ENCODE measurements at regions not wholly inside any gene's neighbourhood (a gene's known extent, or its start where the extent isn't known, plus 50 kb on each side); places are given as distances from the start of the nearest gene placed in this dataset.

- ChIA-PET CTCF (no interaction called here), POLR2A (no interaction called here)
- Mint-ChIP-seq H3K27me3 (peaks cover 25% of the 10 kb centered on the region), H3K4me3 (no peak overlapping the region), H3K27ac (no peak overlapping the region), H3K4me1 (peaks cover 2% of the 10 kb centered on the region), H3K9me3 (ENCODE audit: insufficient read depth) (no peaks in the 10 kb centered on the region)
- intact Hi-C loops (cut with micrococcal nuclease), result no loop called here
- H3K36me3 ChIP-seq (replicated peaks in 1 of 2; ENCODE audit: control extremely low read depth in 1 of 2, control insufficient read depth in 1 of 2, extremely low read depth in 1 of 2, insufficient read depth in 2 of 2, low read length in 1 of 2), result no peaks in the 10 kb centered on the region
- no peaks in the 10 kb centered on the region for H4K20me1 ChIP-seq (ENCODE audit: control insufficient read depth, insufficient read depth, low read length, poor library complexity, severe bottlenecking)
- peaks cover 0 to 13% (median 3%) of the 10 kb centered on the region in 4 experiments for H3K27me3 ChIP-seq (replicated peaks in 1 of 4; ENCODE audit: control extremely low read depth in 1 of 4, control insufficient read depth in 3 of 4, insufficient read depth in 4 of 4, low read length in 3 of 4)
- no peak for DNase-seq
- no peak overlapping the region for H3K27ac ChIP-seq (ENCODE audit: low read length in 2 of 2)
- H3K79me2 ChIP-seq (ENCODE audit: control insufficient read depth, insufficient read depth, low read length), result no peaks in the 10 kb centered on the region
- no peak overlapping the region for H3K4me2 ChIP-seq (replicated peaks; ENCODE audit: low read depth, low read length, poor library complexity, severe bottlenecking)
- H3K9me3 ChIP-seq (ENCODE audit: control extremely low read depth in 1 of 3, control insufficient read depth in 2 of 3, insufficient read depth in 1 of 3, low read length in 2 of 3), result peaks cover 0 to 3% (median 0%) of the 10 kb centered on the region in 3 donors
- H3K4me3 ChIP-seq (ENCODE audit: control extremely low read depth in 1 of 5, extremely low read depth in 1 of 5, insufficient read depth in 1 of 5, low read depth in 2 of 5, low read length in 4 of 5), result no peak overlapping the region
- no peaks in the 10 kb centered on the region for H3K4me1 ChIP-seq (ENCODE audit: control insufficient read depth in 2 of 2, insufficient read depth in 2 of 2, low read length in 2 of 2)
- no peak for ATAC-seq (ENCODE audit: low read depth)
- no peak overlapping the region for H2AFZ ChIP-seq (ENCODE audit: insufficient read depth, low read depth, low read length, poor library complexity, severe bottlenecking)
- H3K9ac ChIP-seq (ENCODE audit: low read length), result no peak overlapping the region
- TF ChIP-seq EZH2 (IDR thresholded peaks at IDR 0.05; ENCODE audit: borderline replicate concordance, insufficient read depth, low read depth, low read length, poor library complexity, severe bottlenecking) (no peak), CTCF (IDR thresholded peaks at IDR 0.05) (no peak)
- WGBS (ENCODE audit: insufficient coverage), result 83% methylated on average over 4 of the region's 4 CpGs
Measured at GRCh38 chr3:194779729-194780224, 94.1 kb downstream of the FAM43A start.

DNA sequence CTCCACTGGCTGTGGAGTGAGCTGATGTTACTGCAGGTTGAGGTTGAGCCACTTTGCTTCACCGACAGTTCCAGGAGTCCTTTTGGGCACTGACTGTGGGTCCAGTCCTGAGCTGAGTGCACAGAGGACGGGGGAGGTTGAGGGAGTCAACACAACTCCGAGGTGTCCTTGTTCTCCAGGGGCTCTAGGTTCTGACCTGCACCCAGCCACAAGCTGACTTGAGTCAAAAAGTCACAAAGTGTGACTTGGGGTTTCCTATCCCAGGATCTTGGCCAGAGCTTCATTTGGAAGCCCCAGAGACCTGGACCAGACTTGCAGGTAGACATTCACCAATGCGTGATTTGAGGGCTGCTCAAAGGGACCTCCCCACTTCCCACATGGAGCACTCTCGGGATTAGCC is 95.0 kb downstream of the FAM43A start:
- H3K27ac ChIP-seq (ENCODE audit: low read length in 2 of 2), result no peak overlapping the region
- Mint-ChIP-seq H3K27me3 (peaks cover 21% of the 10 kb centered on the region), H3K4me1 (peaks cover 2% of the 10 kb centered on the region), H3K4me3 (no peak overlapping the region), H3K9me3 (ENCODE audit: insufficient read depth) (no peaks in the 10 kb centered on the region), H3K27ac (no peak overlapping the region)
- peaks cover 0 to 13% (median 3%) of the 10 kb centered on the region in 4 experiments for H3K27me3 ChIP-seq (replicated peaks in 1 of 4; ENCODE audit: control extremely low read depth in 1 of 4, control insufficient read depth in 3 of 4, insufficient read depth in 4 of 4, low read length in 3 of 4)
- no peaks in the 10 kb centered on the region for H3K4me1 ChIP-seq (ENCODE audit: control insufficient read depth in 2 of 2, insufficient read depth in 2 of 2, low read length in 2 of 2)
- no peak overlapping the region for H3K9ac ChIP-seq (ENCODE audit: low read length)
- no peaks in the 10 kb centered on the region for H3K36me3 ChIP-seq (replicated peaks in 1 of 2; ENCODE audit: control extremely low read depth in 1 of 2, control insufficient read depth in 1 of 2, extremely low read depth in 1 of 2, insufficient read depth in 2 of 2, low read length in 1 of 2)
- DNase-seq (no peak), ATAC-seq (ENCODE audit: low read depth) (no peak)
- H3K79me2 ChIP-seq (ENCODE audit: control insufficient read depth, insufficient read depth, low read length), result no peaks in the 10 kb centered on the region
- CTCF ChIA-PET, result no interaction called here
- H3K4me3 ChIP-seq (ENCODE audit: control extremely low read depth in 1 of 5, extremely low read depth in 1 of 5, insufficient read depth in 1 of 5, low read depth in 2 of 5, low read length in 4 of 5), result no peak overlapping the region
- peaks cover 0 to 3% (median 0%) of the 10 kb centered on the region in 3 donors for H3K9me3 ChIP-seq (ENCODE audit: control extremely low read depth in 1 of 3, control insufficient read depth in 2 of 3, insufficient read depth in 1 of 3, low read length in 2 of 3)
- POLR2A ChIA-PET, result interaction anchor here (0.7 kb wide), 1 partner anchor 11 kb away, joined by 3 read pairs; no protein-coding TSS in a partner anchor
- TF ChIP-seq EZH2 (IDR thresholded peaks at IDR 0.05; ENCODE audit: borderline replicate concordance, insufficient read depth, low read depth, low read length, poor library complexity, severe bottlenecking) (no peak), CTCF (IDR thresholded peaks at IDR 0.05) (no peak)
- no peak overlapping the region for H2AFZ ChIP-seq (ENCODE audit: insufficient read depth, low read depth, low read length, poor library complexity, severe bottlenecking)
- H4K20me1 ChIP-seq (ENCODE audit: control insufficient read depth, insufficient read depth, low read length, poor library complexity, severe bottlenecking), result no peaks in the 10 kb centered on the region
- WGBS (ENCODE audit: insufficient coverage), result 90% methylated on average over 5 of the region's 5 CpGs
- intact Hi-C loops (cut with micrococcal nuclease), result no loop called here
- no peak overlapping the region for H3K4me2 ChIP-seq (replicated peaks; ENCODE audit: low read depth, low read length, poor library complexity, severe bottlenecking)

Measured in B cell (primary cell).